Dendritic cell treated with granulocyte-macrophage colony-stimulating factor and Interleukin-4, amounts not matched to agents 40 ng/mL and 50 ng/mL, for 4 days (primary cell): ENCODE measurements at regions not wholly inside any gene's neighbourhood (a gene's known extent, or its start where the extent isn't known, plus 50 kb on each side); places are given as distances from the start of the nearest gene placed in this dataset.
"Not testable (repeated sequence)": the region's sequence is repeated elsewhere in the genome, so short reads cannot be mapped to it uniquely, and the experiment has no call there.

Experiments
- H3K27ac Mint-ChIP-seq: one replicate; pipeline ENCODE4 v1.8.0; 2022; ENCODE audit warnings: mild to moderate bottlenecking, mixed read lengths
- H3K27me3 Mint-ChIP-seq: one replicate; pipeline ENCODE4 v1.8.0; 2022; ENCODE audit warnings: mild to moderate bottlenecking, mixed read lengths
- H3K36me3 Mint-ChIP-seq: one replicate; pipeline ENCODE4 v1.8.0; 2022; ENCODE audit warnings: low read depth, mixed read lengths
- H3K4me1 Mint-ChIP-seq: one replicate; pipeline ENCODE4 v1.8.0; 2022; ENCODE audit warnings: low read depth, mixed read lengths
- H3K4me3 Mint-ChIP-seq: one replicate; pipeline ENCODE4 v1.8.0; 2022; ENCODE audit warnings: mild to moderate bottlenecking, moderate library complexity, mixed read lengths
- H3K9me3 Mint-ChIP-seq: one replicate; pipeline ENCODE4 v1.8.0; 2022; ENCODE audit warnings: mixed read lengths
- intact Hi-C: fragments of 100-400 bp; cut with micrococcal nuclease; formaldehyde crosslinking; loops from one replicate; pipeline ENCODE4 v1.15.0; 2022

DNA sequence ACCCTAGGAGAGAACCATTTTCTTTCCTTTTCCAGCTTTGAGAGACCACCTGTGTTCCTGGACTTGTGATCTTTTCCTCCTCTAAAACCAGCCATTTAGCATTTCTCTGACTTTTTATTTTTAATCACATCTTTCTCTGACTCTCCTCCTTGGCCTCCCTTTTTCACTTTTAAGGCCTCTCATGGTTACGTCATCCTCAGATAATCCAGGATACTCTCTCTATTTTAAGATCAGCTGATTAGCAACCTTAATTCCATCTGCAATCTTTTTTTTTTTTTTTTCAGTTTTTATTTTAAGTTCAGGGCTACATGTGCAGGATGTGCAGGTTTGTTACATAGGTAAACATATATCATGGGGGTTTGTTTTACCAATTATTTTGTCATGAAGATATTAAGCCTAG is 54.0 kb downstream of the RFPL4B start:
- no peaks in the 10 kb centered on the region for H3K36me3 Mint-ChIP-seq
- peaks cover 11% of the 10 kb centered on the region for H3K9me3 Mint-ChIP-seq
- no peak overlapping the region for H3K27ac Mint-ChIP-seq
- H3K4me3 Mint-ChIP-seq: no peak overlapping the region
- intact Hi-C loops: no loop called here
- H3K27me3 Mint-ChIP-seq: no peaks in the 10 kb centered on the region
- H3K4me1 Mint-ChIP-seq: peaks cover 8% of the 10 kb centered on the region

DNA sequence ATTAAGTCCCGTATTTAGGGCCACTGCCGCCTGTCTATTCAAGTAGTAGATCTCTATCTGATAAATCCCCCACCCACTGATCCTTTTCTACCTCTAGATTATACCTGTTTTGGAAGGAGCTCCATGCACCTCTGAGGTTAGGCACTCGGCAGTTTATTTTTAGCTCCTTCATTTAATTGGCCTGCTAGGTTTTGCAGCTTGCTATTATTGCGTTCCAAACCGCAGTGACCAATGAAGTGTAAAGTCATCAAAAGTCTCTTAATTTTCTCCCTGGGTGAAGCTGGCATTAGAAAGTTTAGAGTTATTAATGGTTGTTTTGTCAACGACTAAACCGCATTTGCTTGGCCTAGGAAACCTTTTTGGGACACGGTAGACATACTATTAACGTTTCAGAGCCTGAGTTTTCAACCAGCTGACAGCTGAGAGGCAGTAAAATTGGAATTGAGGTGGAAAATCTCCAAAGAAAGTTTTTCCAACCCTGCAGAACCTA is 60.0 kb downstream of the RFPL4B start:
- Mint-ChIP-seq H3K4me1 (peaks cover 8% of the 10 kb centered on the region), H3K27ac (no peak overlapping the region), H3K9me3 (no peaks in the 10 kb centered on the region), H3K4me3 (no peak overlapping the region), H3K27me3 (no peaks in the 10 kb centered on the region), H3K36me3 (no peaks in the 10 kb centered on the region)
- intact Hi-C loops: no loop called here

DNA sequence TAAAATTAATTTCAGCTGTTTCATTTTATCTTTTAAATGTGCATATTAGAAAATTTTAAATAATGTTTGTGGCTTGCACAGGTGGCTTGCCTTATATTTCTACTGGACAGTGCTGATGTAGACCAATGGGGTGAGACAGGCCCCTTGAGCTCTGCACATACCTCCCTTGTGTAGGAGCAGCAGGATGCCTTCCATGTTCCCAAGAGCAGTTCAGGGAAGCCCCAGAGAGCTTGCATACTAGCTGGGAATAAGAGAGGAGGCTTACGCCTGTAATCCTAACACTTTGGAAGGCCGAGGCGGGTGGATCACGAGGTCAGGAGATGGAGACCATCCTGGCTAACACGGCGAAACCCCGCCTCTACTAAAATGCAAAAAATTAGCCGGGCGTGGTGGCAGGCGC is 61.4 kb downstream of the RFPL4B start:
- H3K36me3 Mint-ChIP-seq: no peaks in the 10 kb centered on the region
- no peak overlapping the region for H3K27ac Mint-ChIP-seq
- no peak overlapping the region for H3K4me3 Mint-ChIP-seq
- no peaks in the 10 kb centered on the region for H3K27me3 Mint-ChIP-seq
- intact Hi-C loops: no loop called here
- no peaks in the 10 kb centered on the region for H3K9me3 Mint-ChIP-seq
- no peaks in the 10 kb centered on the region for H3K4me1 Mint-ChIP-seq

DNA sequence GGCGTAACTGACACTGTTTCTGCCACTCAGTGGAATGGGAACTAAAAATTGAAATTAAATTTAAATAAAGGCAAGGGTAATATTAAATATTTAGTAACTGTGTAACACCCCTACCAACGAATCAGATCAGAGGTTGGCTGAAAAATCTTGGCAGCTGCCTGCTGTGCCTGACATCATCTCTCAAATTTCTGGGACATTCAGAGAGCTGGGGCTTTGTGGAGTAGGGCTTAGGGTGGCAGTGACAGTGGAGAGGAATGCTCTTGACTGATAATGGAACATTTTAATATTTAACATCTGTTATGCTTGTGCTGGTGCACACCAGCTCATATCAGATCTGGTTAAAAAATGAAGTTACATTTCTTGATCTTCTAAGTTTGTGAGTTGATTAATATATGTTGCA is 62.2 kb downstream of the RFPL4B start:
- no peaks in the 10 kb centered on the region for H3K27me3 Mint-ChIP-seq
- no peaks in the 10 kb centered on the region for H3K36me3 Mint-ChIP-seq
- intact Hi-C loops: no loop called here
- H3K4me1 Mint-ChIP-seq: no peaks in the 10 kb centered on the region
- H3K9me3 Mint-ChIP-seq: no peaks in the 10 kb centered on the region
- H3K27ac Mint-ChIP-seq: no peak overlapping the region
- no peak overlapping the region for H3K4me3 Mint-ChIP-seq

DNA sequence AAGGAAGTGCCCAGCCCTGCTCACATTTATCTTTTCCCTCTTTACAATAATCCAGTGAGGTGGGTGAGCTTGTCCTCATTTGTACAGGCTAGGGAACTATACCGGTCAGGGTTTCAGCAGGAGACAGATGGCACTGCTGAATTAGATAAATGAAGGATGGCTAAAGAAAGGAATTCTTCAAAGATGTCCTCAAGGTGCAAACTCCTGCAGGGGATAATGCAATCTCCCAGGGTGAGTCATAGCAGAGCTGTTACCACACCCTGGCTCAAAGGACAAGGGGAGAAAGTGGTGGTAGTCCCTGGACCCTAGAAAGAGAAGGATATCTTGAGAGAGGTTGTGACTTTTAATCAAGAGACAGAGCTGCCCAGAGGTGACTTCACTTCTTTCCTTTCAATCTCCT is 66.7 kb downstream of the RFPL4B start:
- Mint-ChIP-seq H3K4me1 (no peaks in the 10 kb centered on the region), H3K27ac (no peak overlapping the region), H3K4me3 (no peak overlapping the region), H3K36me3 (no peaks in the 10 kb centered on the region), H3K9me3 (no peaks in the 10 kb centered on the region), H3K27me3 (no peaks in the 10 kb centered on the region)
- intact Hi-C loops: no loop called here

DNA sequence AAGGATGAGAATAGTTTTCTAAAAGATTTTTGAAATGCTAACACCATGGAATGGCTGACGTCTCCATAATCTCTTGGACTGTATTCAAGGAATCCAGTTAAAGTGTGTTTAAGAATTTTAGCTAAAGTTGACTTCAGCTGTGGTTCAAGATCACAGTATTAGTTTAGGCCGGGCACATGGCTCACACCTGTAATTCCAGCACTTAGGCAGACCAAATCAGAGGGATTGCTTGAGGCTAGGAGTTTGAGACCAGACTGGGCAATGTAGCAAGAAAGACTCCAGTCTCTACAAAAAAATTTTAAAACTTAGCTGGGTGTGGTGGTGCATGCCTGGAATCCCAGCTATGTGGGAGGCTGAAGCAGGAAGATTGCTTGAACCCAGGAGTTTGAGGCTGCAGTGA is 68.2 kb downstream of the RFPL4B start:
- no peaks in the 10 kb centered on the region for H3K27me3 Mint-ChIP-seq
- no peak overlapping the region for H3K27ac Mint-ChIP-seq
- H3K9me3 Mint-ChIP-seq: no peaks in the 10 kb centered on the region
- intact Hi-C loops: no loop called here
- no peaks in the 10 kb centered on the region for H3K4me1 Mint-ChIP-seq
- no peak overlapping the region for H3K4me3 Mint-ChIP-seq
- no peaks in the 10 kb centered on the region for H3K36me3 Mint-ChIP-seq

DNA sequence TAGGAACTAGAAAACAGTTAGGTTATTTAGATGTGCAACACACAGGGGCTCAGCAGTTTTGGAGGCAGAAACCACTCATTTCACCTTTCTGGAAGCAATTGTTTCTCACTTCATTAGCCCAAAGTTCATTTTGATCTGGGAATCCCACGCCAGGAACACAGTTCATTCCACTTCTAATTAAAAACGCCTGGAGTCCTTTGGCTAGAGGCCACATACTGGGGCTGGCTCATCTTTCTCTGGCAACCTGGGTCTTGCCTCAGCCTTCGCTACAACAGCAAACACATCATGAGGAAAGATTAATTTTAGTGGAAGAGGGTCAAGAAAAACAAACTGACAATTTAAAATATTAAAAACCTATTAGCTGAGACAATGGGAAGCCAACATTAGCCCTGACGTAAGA is 69.7 kb downstream of the RFPL4B start:
- Mint-ChIP-seq H3K27ac (no peak overlapping the region), H3K27me3 (no peaks in the 10 kb centered on the region), H3K36me3 (no peaks in the 10 kb centered on the region), H3K9me3 (peaks cover 6% of the 10 kb centered on the region), H3K4me1 (no peaks in the 10 kb centered on the region), H3K4me3 (no peak overlapping the region)
- intact Hi-C loops: no loop called here

DNA sequence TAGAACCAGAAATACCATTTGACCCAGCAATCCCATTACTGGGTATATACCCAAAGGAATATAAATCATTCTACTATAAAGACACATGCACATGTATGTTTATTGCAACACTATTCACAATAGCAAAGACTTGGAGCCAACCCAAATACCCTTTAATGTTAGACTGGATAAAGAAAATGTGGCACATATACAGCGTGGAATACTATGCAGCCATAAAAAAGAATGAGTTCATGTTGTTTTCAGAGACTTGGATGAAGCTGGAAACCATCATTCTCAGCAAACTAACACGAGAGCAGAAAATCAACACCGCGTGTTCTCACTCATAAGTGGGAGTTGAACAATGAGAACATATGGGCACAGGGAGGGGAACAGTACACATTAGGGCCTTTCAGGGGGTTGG is 79.9 kb downstream of the RFPL4B start:
- H3K4me3 Mint-ChIP-seq, intact Hi-C loops, H3K4me1 Mint-ChIP-seq, H3K27me3 Mint-ChIP-seq, H3K36me3 Mint-ChIP-seq, H3K27ac Mint-ChIP-seq: not testable (repeated sequence)
- H3K9me3 Mint-ChIP-seq: peaks cover 18% of the 10 kb centered on the region

DNA sequence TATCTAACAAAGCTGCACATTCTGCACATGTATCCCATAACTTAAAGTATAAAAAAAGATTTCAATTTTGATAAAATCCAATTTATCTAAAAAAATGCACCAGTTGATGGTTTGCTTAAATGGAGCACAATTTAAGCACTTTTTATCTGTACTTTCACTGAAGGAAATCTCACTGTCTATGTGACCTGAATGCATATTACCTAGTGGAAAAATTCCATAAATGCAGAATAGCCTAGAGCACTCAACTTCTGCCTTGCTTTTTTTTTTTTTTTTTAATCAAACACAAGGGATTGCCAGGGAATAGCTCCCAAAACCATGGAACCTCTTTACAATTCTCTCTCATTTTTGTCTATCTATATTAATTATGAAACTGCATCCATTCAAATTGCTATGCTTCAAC is 80.4 kb downstream of the RFPL4B start:
- H3K27ac Mint-ChIP-seq: no peak overlapping the region
- H3K36me3 Mint-ChIP-seq: no peaks in the 10 kb centered on the region
- H3K4me3 Mint-ChIP-seq: no peak overlapping the region
- no peaks in the 10 kb centered on the region for H3K27me3 Mint-ChIP-seq
- no peaks in the 10 kb centered on the region for H3K4me1 Mint-ChIP-seq
- peaks cover 14% of the 10 kb centered on the region for H3K9me3 Mint-ChIP-seq
- intact Hi-C loops: no loop called here

DNA sequence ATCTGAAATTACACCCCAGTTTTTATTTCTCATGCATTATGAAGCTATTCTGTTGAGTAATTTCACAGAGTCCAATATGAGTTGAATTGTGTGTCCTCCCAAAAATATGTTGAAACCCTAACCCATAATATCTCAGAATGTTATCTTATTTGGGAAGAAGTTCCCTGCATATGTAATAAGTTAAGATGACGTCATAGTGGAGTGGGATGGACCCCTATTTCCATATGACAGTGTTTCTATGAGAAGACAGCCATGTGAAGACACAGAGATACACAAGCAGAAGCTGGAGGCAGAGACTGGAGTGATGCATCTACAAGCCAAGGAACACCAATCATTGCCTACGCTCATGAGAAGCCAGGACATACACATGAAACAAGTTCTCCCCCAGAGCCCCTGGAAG is 81.3 kb downstream of the RFPL4B start:
- Mint-ChIP-seq H3K27me3 (no peaks in the 10 kb centered on the region), H3K4me3 (no peak overlapping the region), H3K9me3 (peaks cover 9% of the 10 kb centered on the region), H3K27ac (no peak overlapping the region), H3K36me3 (no peaks in the 10 kb centered on the region), H3K4me1 (no peaks in the 10 kb centered on the region)
- intact Hi-C loops: no loop called here

DNA sequence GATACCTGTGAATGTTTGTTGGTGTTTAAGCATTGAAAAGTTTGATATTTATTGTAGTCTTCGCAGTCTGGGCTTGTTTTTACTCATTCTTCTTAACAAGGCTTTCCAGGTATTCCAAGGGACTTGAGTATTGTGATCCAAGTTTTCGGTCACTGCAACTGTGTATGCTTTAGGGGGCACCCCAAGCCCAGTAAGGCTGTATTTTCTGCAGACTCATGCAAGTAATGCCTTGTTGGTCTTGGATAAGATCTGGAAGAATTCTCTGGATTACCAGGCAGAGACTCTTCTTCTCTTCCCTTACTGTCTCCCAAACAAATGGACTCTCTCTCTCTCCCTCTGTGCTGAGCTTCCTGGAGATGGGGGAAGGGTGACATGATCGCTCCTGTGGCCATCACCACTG is 82.1 kb downstream of the RFPL4B start:
- intact Hi-C loops: no loop called here
- H3K27me3 Mint-ChIP-seq: no peaks in the 10 kb centered on the region
- H3K27ac Mint-ChIP-seq: no peak overlapping the region
- H3K9me3 Mint-ChIP-seq: peaks cover 2% of the 10 kb centered on the region
- H3K36me3 Mint-ChIP-seq: no peaks in the 10 kb centered on the region
- H3K4me1 Mint-ChIP-seq: no peaks in the 10 kb centered on the region
- no peak overlapping the region for H3K4me3 Mint-ChIP-seq

DNA sequence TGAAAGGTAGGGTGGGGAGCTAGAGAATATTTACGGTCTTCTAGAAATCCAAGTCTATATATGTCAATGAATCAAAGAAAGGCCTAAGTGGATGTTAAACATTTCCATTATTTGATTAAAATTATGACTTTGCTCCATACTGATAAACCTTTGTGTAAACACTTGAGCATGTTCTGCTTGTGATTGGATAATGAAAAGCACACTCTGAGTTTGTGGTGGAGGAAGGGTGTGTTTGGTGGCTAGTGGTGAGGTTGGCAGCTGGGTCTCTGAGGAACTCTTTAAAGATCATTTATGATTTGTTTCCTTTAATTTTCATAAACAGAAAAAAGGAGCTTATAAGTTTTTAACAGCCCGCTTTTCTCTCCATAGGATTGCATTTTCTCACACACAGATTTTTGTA is 84.7 kb downstream of the RFPL4B start:
- Mint-ChIP-seq H3K9me3 (no peaks in the 10 kb centered on the region), H3K27me3 (no peaks in the 10 kb centered on the region), H3K4me1 (no peaks in the 10 kb centered on the region), H3K36me3 (no peaks in the 10 kb centered on the region), H3K4me3 (no peak overlapping the region), H3K27ac (no peak overlapping the region)
- intact Hi-C loops: no loop called here

DNA sequence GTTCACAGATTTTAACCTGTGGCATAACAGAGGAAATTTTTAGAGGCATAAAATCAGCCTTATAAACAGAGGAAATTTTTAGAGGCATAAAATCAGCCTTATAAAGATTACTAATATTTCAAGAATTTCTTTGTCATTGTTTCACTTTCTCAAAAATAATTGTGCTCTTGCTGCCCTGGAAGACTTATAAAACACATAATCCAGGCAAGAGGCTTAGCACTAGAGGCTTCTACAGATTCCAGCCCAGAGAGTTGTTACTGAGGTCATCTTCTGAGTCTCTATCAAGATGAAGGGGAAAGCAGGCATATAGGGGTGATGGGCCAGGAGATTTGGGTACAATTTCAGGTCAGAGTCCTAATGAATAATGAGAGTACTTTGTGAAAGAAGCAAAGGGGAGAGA is 85.7 kb downstream of the RFPL4B start:
- Mint-ChIP-seq H3K27me3 (no peaks in the 10 kb centered on the region), H3K36me3 (no peaks in the 10 kb centered on the region), H3K4me3 (no peak overlapping the region), H3K27ac (no peak overlapping the region), H3K9me3 (no peaks in the 10 kb centered on the region), H3K4me1 (no peaks in the 10 kb centered on the region)
- intact Hi-C loops: no loop called here

DNA sequence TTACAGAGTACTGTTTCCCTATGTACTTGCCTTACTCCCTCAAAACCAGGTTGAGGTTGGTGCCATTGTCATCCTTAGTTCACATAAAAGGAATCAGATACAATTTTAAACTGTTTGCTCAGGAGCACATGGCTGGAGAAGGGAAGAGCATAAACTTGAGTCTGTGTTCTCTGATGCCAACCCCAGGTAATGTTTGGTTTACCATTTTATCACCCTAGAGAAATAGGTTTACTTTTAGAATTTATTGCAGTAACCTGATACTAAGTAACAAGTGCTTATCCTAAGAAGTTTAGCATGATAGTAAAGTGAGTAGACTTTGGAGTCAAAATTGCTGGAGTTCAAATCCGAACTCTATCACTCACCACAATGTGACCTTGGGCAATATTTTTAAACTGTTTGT is 86.3 kb downstream of the RFPL4B start:
- Mint-ChIP-seq H3K27ac (no peak overlapping the region), H3K4me1 (no peaks in the 10 kb centered on the region), H3K4me3 (no peak overlapping the region), H3K9me3 (no peaks in the 10 kb centered on the region), H3K27me3 (no peaks in the 10 kb centered on the region), H3K36me3 (no peaks in the 10 kb centered on the region)
- intact Hi-C loops: no loop called here

DNA sequence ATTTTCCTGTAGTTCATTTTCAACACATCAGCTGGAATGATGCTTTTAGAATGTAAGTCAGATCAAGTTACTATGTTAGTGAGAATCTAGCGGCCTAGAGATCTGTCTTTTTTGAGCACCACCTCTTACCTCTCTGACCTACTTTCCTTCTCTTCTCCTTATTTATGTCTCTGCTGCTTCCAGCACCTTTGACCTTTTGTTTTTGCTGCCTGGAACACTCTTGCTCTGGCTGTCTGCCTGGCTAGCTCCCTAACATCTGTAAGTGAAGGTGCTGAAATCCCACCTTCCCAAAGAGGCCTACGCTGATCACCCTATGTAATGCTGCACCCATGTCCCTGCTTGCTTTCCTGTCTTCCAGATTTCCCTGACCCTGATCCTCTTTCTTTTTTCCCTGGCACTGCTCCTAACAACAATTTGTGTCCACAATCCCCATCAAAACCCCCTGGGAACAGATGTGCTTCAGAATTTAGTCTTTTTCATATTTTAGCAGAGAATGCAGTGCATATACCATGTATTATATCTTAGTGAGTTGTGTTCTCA is 87.8 kb downstream of the RFPL4B start:
- no peaks in the 10 kb centered on the region for H3K9me3 Mint-ChIP-seq
- no peak overlapping the region for H3K27ac Mint-ChIP-seq
- H3K4me3 Mint-ChIP-seq: no peak overlapping the region
- H3K36me3 Mint-ChIP-seq: no peaks in the 10 kb centered on the region
- H3K4me1 Mint-ChIP-seq: no peaks in the 10 kb centered on the region
- no peaks in the 10 kb centered on the region for H3K27me3 Mint-ChIP-seq
- intact Hi-C loops: no loop called here
